ENCODE measurements at regions not wholly inside any gene's neighbourhood (a gene's known extent, or its start where the extent isn't known, plus 50 kb on each side); places are given as distances from the start of the nearest gene placed in this dataset.
A peak's percentile ranks its signal among the peaks of the same experiment; 100 is the strongest.

GRCh38 chr4:130125467-130125866, 1029.5 kb downstream of the C4orf33 start:
- Mint-ChIP-seq H3K27me3 (ENCODE audit: unreplicated experiment) (no peaks in the 10 kb centered on the region), H3K4me1 (ENCODE audit: low read depth, unreplicated experiment) (no peaks in the 10 kb centered on the region), H3K36me3 (ENCODE audit: unreplicated experiment) (no peaks in the 10 kb centered on the region), H3K4me3 (ENCODE audit: unreplicated experiment) (no peak overlapping the region), H3K9me3 (ENCODE audit: unreplicated experiment) (no peaks in the 10 kb centered on the region), H3K27ac (ENCODE audit: unreplicated experiment) (no peak overlapping the region)
- no peak for TF ChIP-seq CTCF (IDR thresholded peaks at IDR 0.05; ENCODE audit: partially characterized antibody, unreplicated experiment)
- no peak for DNase-seq

GRCh38 chr4:130127297-130127696, 1031.3 kb downstream of the C4orf33 start:
- Mint-ChIP-seq H3K36me3 (ENCODE audit: unreplicated experiment) (no peaks in the 10 kb centered on the region), H3K27me3 (ENCODE audit: unreplicated experiment) (no peaks in the 10 kb centered on the region), H3K27ac (ENCODE audit: unreplicated experiment) (no peak overlapping the region), H3K9me3 (ENCODE audit: unreplicated experiment) (no peaks in the 10 kb centered on the region), H3K4me1 (ENCODE audit: low read depth, unreplicated experiment) (peaks cover 3% of the 10 kb centered on the region), H3K4me3 (ENCODE audit: unreplicated experiment) (no peak overlapping the region)
- TF ChIP-seq CTCF (IDR thresholded peaks at IDR 0.05; ENCODE audit: partially characterized antibody, unreplicated experiment), result no peak
- DNase-seq, result no peak

- H3K4me3 Mint-ChIP-seq (ENCODE audit: unreplicated experiment), result no peak overlapping the region
- peak overlapping the region; percentile 4 for H3K27ac Mint-ChIP-seq (ENCODE audit: unreplicated experiment)
- TF ChIP-seq CTCF (IDR thresholded peaks at IDR 0.05; ENCODE audit: partially characterized antibody, unreplicated experiment), result no peak
Measured at GRCh38 chr4:130131536-130131935, 1035.6 kb downstream of the C4orf33 start.

GRCh38 chr4:130141651-130142050, 1045.7 kb downstream of the C4orf33 start:
- H3K4me1 Mint-ChIP-seq (ENCODE audit: low read depth, unreplicated experiment), result no peaks in the 10 kb centered on the region
- H3K4me3 Mint-ChIP-seq (ENCODE audit: unreplicated experiment), result no peak overlapping the region
- no peaks in the 10 kb centered on the region for H3K27me3 Mint-ChIP-seq (ENCODE audit: unreplicated experiment)
- no peaks in the 10 kb centered on the region for H3K9me3 Mint-ChIP-seq (ENCODE audit: unreplicated experiment)
- TF ChIP-seq CTCF (IDR thresholded peaks at IDR 0.05; ENCODE audit: partially characterized antibody, unreplicated experiment), result no peak
- no peak overlapping the region for H3K27ac Mint-ChIP-seq (ENCODE audit: unreplicated experiment)
- H3K36me3 Mint-ChIP-seq (ENCODE audit: unreplicated experiment), result no peaks in the 10 kb centered on the region
- DNase-seq, result no peak

More at GRCh38 chr4:130131536-130131935, 1035.6 kb downstream of the C4orf33 start:
- no peaks in the 10 kb centered on the region for H3K36me3 Mint-ChIP-seq (ENCODE audit: unreplicated experiment)
- H3K9me3 Mint-ChIP-seq (ENCODE audit: unreplicated experiment), result no peaks in the 10 kb centered on the region
- no peak for DNase-seq
- no peaks in the 10 kb centered on the region for H3K27me3 Mint-ChIP-seq (ENCODE audit: unreplicated experiment)
- peaks cover 3% of the 10 kb centered on the region for H3K4me1 Mint-ChIP-seq (ENCODE audit: low read depth, unreplicated experiment)

GRCh38 chr4:130143656-130144055, 1047.7 kb downstream of the C4orf33 start:
- no peak for DNase-seq
- Mint-ChIP-seq H3K9me3 (ENCODE audit: unreplicated experiment) (no peaks in the 10 kb centered on the region), H3K27ac (ENCODE audit: unreplicated experiment) (no peak overlapping the region), H3K4me3 (ENCODE audit: unreplicated experiment) (no peak overlapping the region), H3K4me1 (ENCODE audit: low read depth, unreplicated experiment) (no peaks in the 10 kb centered on the region), H3K27me3 (ENCODE audit: unreplicated experiment) (no peaks in the 10 kb centered on the region), H3K36me3 (ENCODE audit: unreplicated experiment) (no peaks in the 10 kb centered on the region)
- no peak for TF ChIP-seq CTCF (IDR thresholded peaks at IDR 0.05; ENCODE audit: partially characterized antibody, unreplicated experiment)

Data from glutamatergic neuron (in vitro differentiated cells).